Ishikawa (cell line): ENCODE measurements at regions not wholly inside any gene's neighbourhood (a gene's known extent, or its start where the extent isn't known, plus 50 kb on each side); places are given as distances from the start of the nearest gene placed in this dataset.

Source experiments
- MAX ChIP-seq: IDR thresholded peaks from 2 replicates; pipeline ENCODE4 v1.6.1; 2012
- TAF1 ChIP-seq: IDR thresholded peaks from 2 replicates; pipeline ENCODE4 v1.6.1; 2012; ENCODE audit warnings: low read depth, mild to moderate bottlenecking
- TF ChIP-seq, protein P1 (sequence below): IDR thresholded peaks from 2 replicates; pipeline ENCODE4 v1.6.1; 2012; ENCODE audit warnings: low read depth, mild to moderate bottlenecking

- TF ChIP-seq MAX (no peak), TAF1 (no peak)
- TF ChIP-seq, protein P1, sequence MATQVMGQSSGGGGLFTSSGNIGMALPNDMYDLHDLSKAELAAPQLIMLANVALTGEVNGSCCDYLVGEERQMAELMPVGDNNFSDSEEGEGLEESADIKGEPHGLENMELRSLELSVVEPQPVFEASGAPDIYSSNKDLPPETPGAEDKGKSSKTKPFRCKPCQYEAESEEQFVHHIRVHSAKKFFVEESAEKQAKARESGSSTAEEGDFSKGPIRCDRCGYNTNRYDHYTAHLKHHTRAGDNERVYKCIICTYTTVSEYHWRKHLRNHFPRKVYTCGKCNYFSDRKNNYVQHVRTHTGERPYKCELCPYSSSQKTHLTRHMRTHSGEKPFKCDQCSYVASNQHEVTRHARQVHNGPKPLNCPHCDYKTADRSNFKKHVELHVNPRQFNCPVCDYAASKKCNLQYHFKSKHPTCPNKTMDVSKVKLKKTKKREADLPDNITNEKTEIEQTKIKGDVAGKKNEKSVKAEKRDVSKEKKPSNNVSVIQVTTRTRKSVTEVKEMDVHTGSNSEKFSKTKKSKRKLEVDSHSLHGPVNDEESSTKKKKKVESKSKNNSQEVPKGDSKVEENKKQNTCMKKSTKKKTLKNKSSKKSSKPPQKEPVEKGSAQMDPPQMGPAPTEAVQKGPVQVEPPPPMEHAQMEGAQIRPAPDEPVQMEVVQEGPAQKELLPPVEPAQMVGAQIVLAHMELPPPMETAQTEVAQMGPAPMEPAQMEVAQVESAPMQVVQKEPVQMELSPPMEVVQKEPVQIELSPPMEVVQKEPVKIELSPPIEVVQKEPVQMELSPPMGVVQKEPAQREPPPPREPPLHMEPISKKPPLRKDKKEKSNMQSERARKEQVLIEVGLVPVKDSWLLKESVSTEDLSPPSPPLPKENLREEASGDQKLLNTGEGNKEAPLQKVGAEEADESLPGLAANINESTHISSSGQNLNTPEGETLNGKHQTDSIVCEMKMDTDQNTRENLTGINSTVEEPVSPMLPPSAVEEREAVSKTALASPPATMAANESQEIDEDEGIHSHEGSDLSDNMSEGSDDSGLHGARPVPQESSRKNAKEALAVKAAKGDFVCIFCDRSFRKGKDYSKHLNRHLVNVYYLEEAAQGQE = no peak
Measured at GRCh38 chr2:240206630-240207029, 66.2 kb upstream of the OTOS start.
